ENCODE measurements at regions not wholly inside any gene's neighbourhood (a gene's known extent, or its start where the extent isn't known, plus 50 kb on each side); places are given as distances from the start of the nearest gene placed in this dataset.

- H3K27me3 Mint-ChIP-seq, result no peaks in the 10 kb centered on the region
- H3K4me3 Mint-ChIP-seq, result no peak overlapping the region
- H3K27ac Mint-ChIP-seq, result no peak overlapping the region
- DNase-seq (no peak), ATAC-seq (no peak)
- CTCF ChIA-PET, result interaction anchor here (2.8 kb wide), 1 partner anchor 50 kb away, joined by 7 read pairs; no protein-coding TSS in a partner anchor
- no peaks in the 10 kb centered on the region for H3K9me3 Mint-ChIP-seq (ENCODE audit: low read depth)
- H3K4me1 Mint-ChIP-seq, result peaks cover 34% of the 10 kb centered on the region
- H3K36me3 Mint-ChIP-seq, result peaks cover 5% of the 10 kb centered on the region
These were observed 151.5 kb upstream of the AGR3 start for GRCh38 chr7:17033245-17033644.

DNA sequence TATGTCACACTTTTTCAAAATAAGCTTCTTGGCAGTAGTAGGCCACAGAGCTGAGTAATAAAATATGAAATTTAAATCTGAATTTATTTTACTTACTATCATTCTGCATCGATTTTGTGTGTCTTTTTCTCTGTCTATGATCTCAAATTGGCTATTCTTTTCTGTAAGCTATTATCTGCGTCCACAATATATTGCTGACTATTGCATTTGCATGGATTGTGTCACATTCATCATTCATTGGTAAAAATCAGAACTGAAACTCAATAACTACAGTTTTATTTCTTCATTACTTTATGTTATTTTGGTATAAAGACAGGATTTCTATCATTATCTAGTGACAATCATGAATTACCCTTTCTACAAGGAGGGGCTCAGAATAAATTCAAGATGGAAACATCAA lies 154.8 kb upstream of the AGR3 start:
- no peak overlapping the region for H3K27ac Mint-ChIP-seq
- peaks cover 4% of the 10 kb centered on the region for H3K36me3 Mint-ChIP-seq
- ATAC-seq, result no peak
- no peak for DNase-seq
- H3K27me3 Mint-ChIP-seq, result peaks cover 4% of the 10 kb centered on the region
- CTCF ChIA-PET, result no interaction called here
- peaks cover 26% of the 10 kb centered on the region for H3K4me1 Mint-ChIP-seq
- H3K4me3 Mint-ChIP-seq, result no peak overlapping the region
- no peaks in the 10 kb centered on the region for H3K9me3 Mint-ChIP-seq (ENCODE audit: low read depth)

DNA sequence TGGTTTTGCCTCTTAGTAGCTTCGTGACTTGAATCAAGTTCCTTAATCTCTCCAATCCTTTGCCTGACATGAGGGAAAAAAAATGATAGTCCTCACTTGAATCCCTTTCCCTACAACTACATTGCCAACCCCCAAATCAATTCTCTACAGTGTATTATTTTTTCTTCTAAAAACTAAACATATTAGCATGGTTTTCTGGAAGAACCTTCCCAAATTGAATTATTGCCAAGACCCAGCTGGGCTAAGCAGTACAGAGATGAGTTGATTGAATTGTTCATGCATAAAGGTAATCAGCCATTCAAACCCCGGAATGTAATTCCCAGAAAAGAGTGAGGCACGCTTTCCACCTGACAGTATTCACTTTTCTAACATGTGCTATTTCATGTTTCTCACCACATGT lies 155.6 kb upstream of the AGR3 start:
- CTCF ChIA-PET, result no interaction called here
- Mint-ChIP-seq H3K27ac (no peak overlapping the region), H3K4me3 (no peak overlapping the region), H3K27me3 (peaks cover 4% of the 10 kb centered on the region), H3K9me3 (ENCODE audit: low read depth) (no peaks in the 10 kb centered on the region), H3K4me1 (peaks cover 23% of the 10 kb centered on the region), H3K36me3 (peaks cover 2% of the 10 kb centered on the region)
- ATAC-seq (no peak), DNase-seq (no peak)

DNA sequence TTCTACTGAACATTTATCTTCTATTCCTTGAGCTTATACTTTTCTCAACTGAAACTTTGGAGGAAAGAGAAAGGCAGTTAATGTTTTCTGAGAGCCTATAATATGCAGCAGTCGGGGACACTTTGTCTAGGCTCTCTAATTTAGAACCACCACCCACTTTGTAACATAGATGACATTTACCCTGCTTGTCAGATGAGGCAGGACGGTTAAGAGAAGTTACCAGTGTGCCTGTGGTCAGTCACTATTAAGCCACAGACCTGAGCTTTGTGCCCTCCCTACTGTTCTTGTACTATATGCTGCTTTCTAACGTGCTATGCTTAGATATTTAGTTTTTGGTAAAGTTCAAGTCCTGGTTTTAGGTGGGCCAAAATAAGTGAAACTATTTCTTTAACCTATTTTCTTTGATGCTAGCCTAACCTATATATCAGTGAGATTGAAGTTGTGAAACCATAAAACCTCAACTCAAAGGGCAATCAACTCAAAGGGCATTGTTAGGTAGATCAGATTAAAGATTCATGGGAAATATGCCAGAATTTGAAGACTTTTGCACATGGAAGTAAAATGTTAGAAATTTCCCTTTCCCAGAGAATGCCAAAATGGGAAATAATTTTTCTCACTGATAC lies 156.5 kb upstream of the AGR3 start:
- Mint-ChIP-seq H3K4me3 (no peak overlapping the region), H3K9me3 (ENCODE audit: low read depth) (no peaks in the 10 kb centered on the region), H3K27ac (no peak overlapping the region), H3K4me1 (peaks cover 28% of the 10 kb centered on the region), H3K27me3 (peaks cover 4% of the 10 kb centered on the region), H3K36me3 (peaks cover 2% of the 10 kb centered on the region)
- ATAC-seq, result no peak
- CTCF ChIA-PET, result no interaction called here
- DNase-seq, result no peak

DNA sequence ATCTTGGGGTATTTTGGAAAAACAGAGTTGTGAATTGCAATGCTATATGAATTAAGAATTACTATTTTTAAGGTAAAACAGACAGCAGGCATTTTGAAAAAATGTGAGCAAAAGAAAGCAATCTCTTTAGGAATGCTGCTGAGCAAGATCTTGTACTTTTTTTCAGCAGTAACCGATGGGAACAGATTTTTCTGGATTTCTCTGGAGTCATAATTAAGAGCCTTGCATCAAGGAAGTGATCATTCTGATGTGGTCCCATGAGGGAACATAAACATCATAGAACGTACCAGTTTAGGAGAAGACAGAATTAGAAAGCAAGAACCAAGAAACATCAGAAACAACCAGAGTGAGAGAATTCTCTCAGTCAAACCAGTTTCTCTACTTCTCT lies 157.0 kb upstream of the AGR3 start:
- DNase-seq (no peak), ATAC-seq (no peak)
- H3K4me1 Mint-ChIP-seq, result peaks cover 32% of the 10 kb centered on the region
- peaks cover 2% of the 10 kb centered on the region for H3K36me3 Mint-ChIP-seq
- H3K4me3 Mint-ChIP-seq, result no peak overlapping the region
- no peaks in the 10 kb centered on the region for H3K9me3 Mint-ChIP-seq (ENCODE audit: low read depth)
- CTCF ChIA-PET, result no interaction called here
- H3K27ac Mint-ChIP-seq, result no peak overlapping the region
- peaks cover 4% of the 10 kb centered on the region for H3K27me3 Mint-ChIP-seq

DNA sequence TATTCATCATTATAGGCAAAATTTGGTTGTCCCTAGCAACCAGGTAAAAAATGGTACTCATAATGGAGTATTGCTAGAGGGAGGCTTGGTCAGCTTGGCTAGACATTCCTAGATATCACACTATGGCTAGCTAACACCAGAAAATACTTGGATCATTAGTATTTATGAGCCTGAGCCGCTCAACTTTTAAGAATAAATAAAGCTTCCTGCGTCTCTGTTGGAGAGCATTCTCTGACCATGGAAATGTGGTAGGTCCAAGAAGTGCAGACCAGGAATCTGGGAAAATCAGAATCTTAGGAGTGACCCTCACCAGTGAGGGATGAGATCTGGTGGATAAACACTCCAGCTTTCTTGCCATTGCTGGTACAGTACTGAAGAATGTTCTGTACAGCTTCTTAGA lies 157.6 kb upstream of the AGR3 start:
- Mint-ChIP-seq H3K36me3 (peaks cover 2% of the 10 kb centered on the region), H3K4me1 (peaks cover 35% of the 10 kb centered on the region), H3K4me3 (no peak overlapping the region), H3K27me3 (peaks cover 4% of the 10 kb centered on the region), H3K9me3 (ENCODE audit: low read depth) (no peaks in the 10 kb centered on the region), H3K27ac (no peak overlapping the region)
- ATAC-seq, result no peak
- CTCF ChIA-PET, result no interaction called here
- DNase-seq, result no peak

DNA sequence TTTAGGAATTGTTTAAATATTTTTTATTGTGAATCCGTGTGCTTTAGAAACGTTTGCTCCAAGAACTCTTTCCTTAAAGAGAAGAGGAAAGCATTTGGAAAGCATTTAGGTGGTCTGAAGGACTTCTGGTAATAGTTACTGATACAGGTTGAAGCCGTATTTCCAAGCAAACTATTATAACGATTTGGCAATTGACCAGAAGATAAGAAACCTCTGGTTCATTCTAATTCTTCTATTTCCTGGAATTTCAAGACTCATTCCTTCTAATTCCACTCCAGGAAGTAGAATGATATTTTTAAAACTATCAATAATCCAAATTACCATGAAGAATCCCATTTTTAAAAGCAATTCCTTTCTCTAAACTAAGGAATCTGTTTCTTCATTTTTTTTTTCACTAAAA lies 158.9 kb upstream of the AGR3 start:
- Mint-ChIP-seq H3K4me1 (peaks cover 46% of the 10 kb centered on the region), H3K4me3 (no peak overlapping the region), H3K36me3 (peaks cover 2% of the 10 kb centered on the region), H3K27ac (no peak overlapping the region), H3K27me3 (peaks cover 4% of the 10 kb centered on the region), H3K9me3 (ENCODE audit: low read depth) (no peaks in the 10 kb centered on the region)
- ATAC-seq, result no peak
- DNase-seq, result no peak
- CTCF ChIA-PET, result no interaction called here

DNA sequence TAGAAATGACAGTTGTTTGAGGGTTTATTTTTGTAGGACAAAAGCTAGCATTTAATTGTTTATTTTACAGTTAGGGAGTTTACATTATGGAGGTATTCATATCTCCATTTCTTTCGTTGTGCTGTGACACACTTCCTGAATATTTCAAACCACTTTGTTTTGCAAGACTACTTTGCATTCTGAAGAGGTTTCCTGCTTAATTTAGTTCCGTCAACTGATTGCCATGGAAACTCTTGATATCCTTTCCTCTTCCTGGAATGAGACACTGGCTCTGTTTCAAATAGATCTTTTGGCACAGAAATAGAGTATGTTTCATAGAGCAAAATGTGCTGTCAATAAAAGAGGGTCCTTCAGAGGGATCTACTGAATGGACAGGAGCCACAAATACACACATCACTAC lies 159.5 kb upstream of the AGR3 start:
- DNase-seq (no peak), ATAC-seq (no peak)
- no peaks in the 10 kb centered on the region for H3K9me3 Mint-ChIP-seq (ENCODE audit: low read depth)
- H3K4me1 Mint-ChIP-seq, result peaks cover 47% of the 10 kb centered on the region
- peaks cover 4% of the 10 kb centered on the region for H3K27me3 Mint-ChIP-seq
- H3K27ac Mint-ChIP-seq, result peak overlapping the region; percentile 23
- no peak overlapping the region for H3K4me3 Mint-ChIP-seq
- H3K36me3 Mint-ChIP-seq, result peaks cover 2% of the 10 kb centered on the region
- CTCF ChIA-PET, result no interaction called here

- DNase-seq, result no peak
- peaks cover 2% of the 10 kb centered on the region for H3K36me3 Mint-ChIP-seq
- peaks cover 48% of the 10 kb centered on the region for H3K4me1 Mint-ChIP-seq
- no peak overlapping the region for H3K27ac Mint-ChIP-seq
- CTCF ChIA-PET, result interaction anchor here (0.9 to 1.2 kb wide), 2 partner anchors 34 to 149 kb away, joined by 3 read pairs; no protein-coding TSS in a partner anchor
- H3K4me3 Mint-ChIP-seq, result no peak overlapping the region
- no peaks in the 10 kb centered on the region for H3K9me3 Mint-ChIP-seq (ENCODE audit: low read depth)
- no peak for ATAC-seq
- H3K27me3 Mint-ChIP-seq, result peaks cover 4% of the 10 kb centered on the region
These were observed 160.4 kb upstream of the AGR3 start for GRCh38 chr7:17042211-17042610.

GRCh38 chr7:17043012-17043877 lies 161.5 kb upstream of the AGR3 start:
- Mint-ChIP-seq H3K4me3 (no peak overlapping the region), H3K4me1 (peaks cover 44% of the 10 kb centered on the region)

DNA sequence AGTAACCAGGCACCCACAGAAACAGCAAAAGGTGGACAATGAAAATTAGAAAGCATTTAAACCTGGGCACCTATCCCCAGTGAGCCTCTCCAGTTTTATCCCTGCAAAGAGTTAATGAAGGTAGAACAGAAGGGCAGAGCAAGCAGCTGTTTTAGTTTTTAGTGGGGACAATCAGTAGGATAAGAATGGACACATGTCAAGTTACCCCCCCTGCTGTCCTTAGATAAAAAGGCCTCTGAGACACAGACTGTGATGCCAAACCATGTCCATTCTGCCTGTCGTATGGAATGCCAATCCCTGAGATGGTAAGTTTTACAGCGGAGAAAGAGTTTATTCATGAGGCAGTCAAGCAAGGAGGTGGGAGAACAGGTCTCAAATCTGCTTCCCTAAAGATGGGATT lies 162.6 kb upstream of the AGR3 start:
- no peaks in the 10 kb centered on the region for H3K36me3 Mint-ChIP-seq
- H3K27me3 Mint-ChIP-seq, result no peaks in the 10 kb centered on the region
- H3K4me3 Mint-ChIP-seq, result no peak overlapping the region
- H3K9me3 Mint-ChIP-seq (ENCODE audit: low read depth), result no peaks in the 10 kb centered on the region
- ATAC-seq (no peak), DNase-seq (no peak)
- H3K27ac Mint-ChIP-seq, result no peak overlapping the region
- CTCF ChIA-PET, result interaction anchor here (1.1 to 2.4 kb wide), 3 partner anchors 10 to 110 kb away, joined by 3 to 7 read pairs (median 3); no protein-coding TSS in a partner anchor
- peaks cover 38% of the 10 kb centered on the region for H3K4me1 Mint-ChIP-seq

More at GRCh38 chr7:17043012-17043877, 161.5 kb upstream of the AGR3 start:
- DNase-seq, result no peak
- peaks cover 2% of the 10 kb centered on the region for H3K36me3 Mint-ChIP-seq
- H3K27me3 Mint-ChIP-seq, result peaks cover 4% of the 10 kb centered on the region
- CTCF ChIA-PET, result interaction anchor here (0.9 to 2.4 kb wide), 4 partner anchors 12 to 150 kb away, joined by 3 to 7 read pairs (median 3); no protein-coding TSS in a partner anchor
- H3K9me3 Mint-ChIP-seq (ENCODE audit: low read depth), result no peaks in the 10 kb centered on the region
- peak; percentile 33 for ATAC-seq
- H3K27ac Mint-ChIP-seq, result no peak overlapping the region

- Mint-ChIP-seq H3K36me3 (no peaks in the 10 kb centered on the region), H3K4me3 (no peak overlapping the region), H3K27ac (no peak overlapping the region), H3K27me3 (no peaks in the 10 kb centered on the region), H3K9me3 (ENCODE audit: low read depth) (no peaks in the 10 kb centered on the region), H3K4me1 (peaks cover 38% of the 10 kb centered on the region)
- DNase-seq (no peak), ATAC-seq (no peak)
- CTCF ChIA-PET, result interaction anchor here (1.1 to 2.4 kb wide), 2 partner anchors 61 to 111 kb away, joined by 3 to 7 read pairs; no protein-coding TSS in a partner anchor
These were observed 163.1 kb upstream of the AGR3 start for GRCh38 chr7:17044861-17045260.

DNA sequence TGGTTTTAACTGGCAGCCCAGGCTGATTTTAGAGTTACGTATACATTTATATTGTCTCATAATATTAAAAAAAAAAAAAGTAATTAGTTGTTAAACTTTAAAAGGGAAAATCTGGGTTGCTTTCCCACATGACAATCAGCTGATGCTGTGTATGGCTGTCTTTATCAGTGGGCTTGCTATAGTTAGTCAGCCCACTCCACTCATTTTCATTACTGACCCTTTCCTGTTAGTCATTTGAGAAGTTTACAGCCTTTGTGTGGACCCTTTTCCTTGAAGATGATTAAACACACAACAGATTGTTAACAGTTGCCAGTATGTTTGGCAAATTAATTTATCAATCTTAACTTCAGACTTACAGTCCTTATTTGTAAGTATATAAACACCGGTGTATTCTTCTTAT lies 164.5 kb upstream of the AGR3 start:
- Mint-ChIP-seq H3K27ac (no peak overlapping the region), H3K9me3 (ENCODE audit: low read depth) (no peaks in the 10 kb centered on the region), H3K36me3 (no peaks in the 10 kb centered on the region), H3K27me3 (no peaks in the 10 kb centered on the region), H3K4me3 (no peak overlapping the region), H3K4me1 (peaks cover 34% of the 10 kb centered on the region)
- ATAC-seq (no peak), DNase-seq (no peak)
- CTCF ChIA-PET, result no interaction called here

GRCh38 chr7:17046666-17047065 lies 164.9 kb upstream of the AGR3 start:
- CTCF ChIA-PET, result interaction anchor here (1.0 kb wide), 1 partner anchor 64 kb away, joined by 4 read pairs; no protein-coding TSS in a partner anchor
- Mint-ChIP-seq H3K36me3 (no peaks in the 10 kb centered on the region), H3K9me3 (ENCODE audit: low read depth) (no peaks in the 10 kb centered on the region), H3K4me3 (no peak overlapping the region), H3K4me1 (peaks cover 30% of the 10 kb centered on the region), H3K27me3 (no peaks in the 10 kb centered on the region), H3K27ac (no peak overlapping the region)
- no peak for ATAC-seq
- no peak for DNase-seq

Measured in activated CD8-positive, alpha-beta memory T cell treated with anti-CD3 and anti-CD28 coated beads, Interleukin-2, amount 10 ng/mL, durations not matched to agents 7 days and 5 days (primary cell).